GM12878 (cell line): ENCODE measurements at regions not wholly inside any gene's neighbourhood (a gene's known extent, or its start where the extent isn't known, plus 50 kb on each side); places are given as distances from the start of the nearest gene placed in this dataset.
"Not testable (repeated sequence)": the region's sequence is repeated elsewhere in the genome, so short reads cannot be mapped to it uniquely, and the experiment has no call there.

Experiments used
- ATAC-seq: fragments of 200-7000 bp; cut with Tn5 transposase; 3 replicates; pipeline ENCODE4 v1.9.1; 2020; ENCODE audit warnings: mild to moderate bottlenecking, moderate library complexity
- BruUV-seq: library from RNA; stranded (reverse); fragments of 400-500 nt; replicated peaks from 2 replicates; lab custom pipeline; 2021; lab: Mats Ljungman, UMichigan
- CTCF ChIA-PET: fragments of 300-600 bp; sonication (Branson Sonifier 250); formaldehyde crosslinking; extraction: SDS; loops from one replicate; lab custom pipeline; 2021; ENCODE audit warnings: inconsistent platforms; lab: Yijun Ruan, JAX
- POLR2A ChIA-PET: fragments of 350-600 bp; formaldehyde crosslinking; extraction: SDS; loops from one replicate; lab custom pipeline; 2021; ENCODE audit warnings: inconsistent platforms; lab: Charles Lee
- RAD21 ChIA-PET: fragments of 300-600 bp; sonication (Branson Sonifier 250); formaldehyde crosslinking; loops from one replicate; lab custom pipeline; 2023; ENCODE audit warnings: antibody characterized with exemption; ENCODE audit not compliant: unreplicated experiment; lab: Charles Lee
- SMC1A ChIA-PET: fragments of 300-600 bp; sonication (Branson Sonifier 250); formaldehyde crosslinking; loops from one replicate; lab custom pipeline; 2023; ENCODE audit not compliant: unreplicated experiment, uncharacterized antibody; lab: Charles Lee
- DNase-seq: peaks from one replicate; pipeline ENCODE4 v3.0.0-alpha.2; 2011; ENCODE audit warnings: low read depth, low spot score
- FAIRE-seq: peaks from 3 replicates; lab custom pipeline; 2011; peaks lifted over from hg19 to GRCh38; lab: Jason Lieb, UNC
- H2AFZ ChIP-seq: 2 replicates; pipeline ENCODE4 v1.6.0; 2011; ENCODE audit warnings: low read depth, low read length, control low read depth; ENCODE audit not compliant: control insufficient read depth
- H3K27ac ChIP-seq: 2 replicates; pipeline ENCODE4 v1.5.1; 2011; ENCODE audit warnings: control low read depth; ENCODE audit not compliant: control insufficient read depth, insufficient read depth
- H3K27me3 ChIP-seq, 2 experiments: replicated peaks in 1 of 2; 2 replicates each; pipeline versions ENCODE4 v1.6.0 to v1.6.1; 2011; ENCODE audit warnings: low read length in 1 of 2; ENCODE audit not compliant: control insufficient read depth in 2 of 2, insufficient read depth in 2 of 2
- H3K36me3 ChIP-seq, 2 experiments: 2 replicates each; pipeline ENCODE4 v1.5.1; 2011; ENCODE audit warnings: low read length in 1 of 2; ENCODE audit not compliant: control insufficient read depth in 2 of 2, insufficient read depth in 2 of 2
- H3K4me1 ChIP-seq: 2 replicates; pipeline ENCODE4 v1.6.1; 2011; ENCODE audit warnings: mild to moderate bottlenecking, low read length, moderate library complexity, mixed read lengths; ENCODE audit not compliant: control insufficient read depth, insufficient read depth
- H3K4me2 ChIP-seq: 2 replicates; pipeline ENCODE4 v1.6.0; 2011; ENCODE audit warnings: control low read depth; ENCODE audit not compliant: control insufficient read depth, insufficient read depth
- H3K4me3 ChIP-seq: fragments of 200-600 bp; sonication (generic); 2 replicates; pipeline ENCODE4 v1.5.1; 2016
- H3K79me2 ChIP-seq: 2 replicates; pipeline ENCODE4 v1.6.0; 2011; ENCODE audit warnings: low read length; ENCODE audit not compliant: control insufficient read depth, insufficient read depth
- H3K9ac ChIP-seq: 2 replicates; pipeline ENCODE4 v1.8.0; 2011; ENCODE audit warnings: low read length, control low read depth, mixed read lengths; ENCODE audit not compliant: control insufficient read depth, insufficient read depth
- H3K9me3 ChIP-seq: replicated peaks from 3 replicates; pipeline ENCODE4 v1.5.1; 2011; ENCODE audit warnings: mild to moderate bottlenecking, low read length; ENCODE audit not compliant: control insufficient read depth, insufficient read depth
- H4K20me1 ChIP-seq: 2 replicates; pipeline ENCODE4 v1.6.0; 2011; ENCODE audit not compliant: control insufficient read depth, insufficient read depth
- WGBS: methylation state at CpG from one replicate; pipeline ENCODE4 v1.1.6; 2016; ENCODE audit warnings: low lambda C conversion rate; ENCODE audit not compliant: insufficient replicate concordance, insufficient coverage; ENCODE audit errors: missing lambda C conversion rate; 5-methylcytosine and 5-hydroxymethylcytosine counted together
- in situ Hi-C: fragments of 300-500 bp; cut with MboI; formaldehyde crosslinking; loops from 9 replicates; pipeline ENCODE4 v1.14.3; 2018; ENCODE audit warnings: mixed read lengths
- intact Hi-C: fragments of 100-400 bp; cut with micrococcal nuclease; formaldehyde crosslinking; loops from one replicate; pipeline ENCODE4 v1.14.2; 2022; ENCODE audit not compliant: unreplicated experiment

DNA sequence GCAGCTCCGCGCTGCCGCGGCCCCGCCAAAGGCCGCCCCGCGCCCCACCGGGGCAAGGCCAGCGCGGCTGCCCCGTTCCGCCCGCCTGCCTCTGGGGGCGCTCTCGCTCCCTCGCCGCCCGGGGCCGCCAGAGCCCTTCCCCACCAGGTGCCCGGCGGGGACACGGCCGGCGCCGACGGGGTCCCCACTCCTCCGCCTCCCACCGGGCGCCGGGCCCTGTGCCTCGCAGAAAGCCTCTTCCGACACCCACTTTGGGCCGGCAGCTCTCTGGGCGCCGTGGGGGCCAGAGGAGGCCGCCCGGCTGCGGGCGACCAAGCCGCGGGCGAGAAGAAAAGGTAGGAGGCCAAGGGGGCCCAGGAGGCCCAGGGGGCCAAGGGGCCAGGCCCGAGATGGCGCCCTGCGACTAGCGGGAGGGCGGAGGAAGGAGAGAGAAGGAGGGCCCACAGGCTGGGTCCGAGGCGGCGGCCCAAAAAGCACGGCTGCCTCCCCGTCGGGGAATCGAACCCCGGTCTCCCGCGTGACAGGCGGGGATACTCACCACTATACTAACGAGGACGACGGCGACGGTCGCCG is 57.4 kb upstream of the FCGR2A start:
- H3K9ac ChIP-seq, H3K4me3 ChIP-seq, SMC1A ChIA-PET, H2AFZ ChIP-seq, RAD21 ChIA-PET, POLR2A ChIA-PET, CTCF ChIA-PET, H3K4me2 ChIP-seq, H3K79me2 ChIP-seq, BruUV-seq, H3K27ac ChIP-seq, in situ Hi-C loops, H3K9me3 ChIP-seq, FAIRE-seq, H3K27me3 ChIP-seq, H4K20me1 ChIP-seq, H3K36me3 ChIP-seq, DNase-seq, H3K4me1 ChIP-seq, intact Hi-C loops: not testable (repeated sequence)
- peak; percentile 46 for ATAC-seq
- WGBS, result no CpG with 5 or more reads among the region's 66 CpGs

DNA sequence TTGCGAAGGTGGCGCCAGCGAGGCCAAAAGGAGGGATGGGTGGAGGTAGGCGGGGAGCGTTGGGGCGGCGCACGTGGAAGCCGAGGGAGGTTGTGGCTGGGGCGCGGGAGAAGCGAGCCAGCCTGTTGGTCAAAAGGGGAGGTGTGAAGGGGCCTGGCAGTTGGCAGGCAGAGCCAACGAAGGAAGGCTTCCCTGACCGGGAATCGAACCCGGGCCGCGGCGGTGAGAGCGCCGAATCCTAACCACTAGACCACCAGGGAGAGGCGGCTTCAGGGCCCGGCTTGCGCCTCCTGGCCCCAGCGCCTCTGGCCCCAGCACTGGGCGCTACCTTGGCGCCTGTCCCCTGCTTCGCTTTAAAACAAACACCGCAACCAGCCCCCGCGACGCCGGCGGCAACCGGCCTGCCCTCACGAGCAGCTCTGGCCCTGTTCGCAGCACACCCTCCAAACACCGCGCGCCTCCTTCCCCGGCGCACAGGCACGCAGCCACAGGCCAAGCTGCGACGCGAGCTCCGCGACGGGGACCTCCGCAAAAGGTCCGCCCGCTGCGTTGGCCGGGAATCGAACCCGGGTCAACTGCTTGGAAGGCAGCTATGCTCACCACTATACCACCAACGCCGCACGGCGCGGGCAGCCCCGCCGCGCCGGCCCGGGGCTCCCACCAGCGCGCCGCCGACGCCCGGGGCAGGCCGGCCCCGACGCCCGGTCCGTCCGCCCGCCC is 58.1 kb upstream of the FCGR2A start:
- H4K20me1 ChIP-seq, POLR2A ChIA-PET, intact Hi-C loops, H3K9ac ChIP-seq, BruUV-seq, FAIRE-seq, RAD21 ChIA-PET, H3K79me2 ChIP-seq, H3K4me3 ChIP-seq, H2AFZ ChIP-seq, H3K4me2 ChIP-seq, H3K27ac ChIP-seq, DNase-seq, H3K27me3 ChIP-seq, H3K36me3 ChIP-seq, H3K9me3 ChIP-seq, H3K4me1 ChIP-seq, CTCF ChIA-PET, in situ Hi-C loops, SMC1A ChIA-PET: not testable (repeated sequence)
- ATAC-seq, result peak; percentile 65
- no CpG with 5 or more reads among the region's 79 CpGs for WGBS

DNA sequence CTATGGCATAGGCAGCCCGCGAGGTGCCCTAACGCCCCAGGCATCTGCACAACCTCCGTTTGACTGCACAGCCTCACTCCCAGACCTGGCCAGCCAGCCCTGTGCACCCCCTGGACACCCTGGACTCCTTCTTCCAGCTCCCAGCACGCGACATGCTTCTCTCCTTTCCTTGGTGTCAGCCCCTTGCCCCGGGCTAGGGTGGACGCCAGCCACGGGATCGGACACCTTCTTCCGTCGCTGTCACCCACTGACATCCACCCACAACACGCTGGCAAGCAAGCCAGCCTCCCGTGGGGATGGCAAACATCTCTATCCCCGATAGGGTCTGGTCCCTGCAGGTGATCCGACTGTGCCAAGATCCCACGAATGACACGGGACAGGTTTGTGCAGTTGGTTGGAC is 60.5 kb upstream of the FCGR2A start:
- FAIRE-seq, H3K36me3 ChIP-seq, H3K27me3 ChIP-seq, ATAC-seq, SMC1A ChIA-PET, intact Hi-C loops, H3K79me2 ChIP-seq, H3K4me3 ChIP-seq, H3K27ac ChIP-seq, H3K9ac ChIP-seq, CTCF ChIA-PET, H3K4me1 ChIP-seq, H3K4me2 ChIP-seq, H4K20me1 ChIP-seq, H3K9me3 ChIP-seq, RAD21 ChIA-PET, DNase-seq, BruUV-seq, POLR2A ChIA-PET, H2AFZ ChIP-seq, in situ Hi-C loops: not testable (repeated sequence)
- 74% methylated on average over 12 of the region's 18 CpGs for WGBS

DNA sequence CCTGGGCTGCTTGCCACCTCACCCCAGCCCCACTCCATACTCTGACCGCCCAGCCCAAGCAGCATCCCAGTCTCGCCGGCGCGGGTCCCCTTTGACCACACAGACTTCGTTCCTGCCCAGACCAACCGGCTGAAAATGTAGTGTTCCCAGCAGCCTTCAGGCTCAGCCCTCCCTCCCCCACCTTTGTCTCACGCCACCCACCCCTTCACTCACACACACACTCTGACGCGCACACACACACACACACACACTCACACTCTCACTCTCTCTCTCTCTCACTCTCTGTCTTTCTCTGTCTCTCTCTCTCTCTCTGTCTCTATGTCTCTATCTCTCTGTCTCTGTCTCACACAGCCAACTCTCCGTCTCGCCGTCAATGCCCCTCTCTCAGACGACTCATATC is 61.0 kb upstream of the FCGR2A start:
- in situ Hi-C loops, H3K9me3 ChIP-seq, H3K9ac ChIP-seq, SMC1A ChIA-PET, H3K79me2 ChIP-seq, ATAC-seq, DNase-seq, H3K27me3 ChIP-seq, H4K20me1 ChIP-seq, H3K4me3 ChIP-seq, H3K4me1 ChIP-seq, intact Hi-C loops, H3K4me2 ChIP-seq, H3K27ac ChIP-seq, FAIRE-seq, CTCF ChIA-PET, RAD21 ChIA-PET, H3K36me3 ChIP-seq, BruUV-seq, POLR2A ChIA-PET, H2AFZ ChIP-seq: not testable (repeated sequence)
- WGBS, result 86% methylated on average over 10 of the region's 14 CpGs
